Left ventricle myocardium inferior (tissue), 1 donor: ENCODE measurements at regions not wholly inside any gene's neighbourhood (a gene's known extent, or its start where the extent isn't known, plus 50 kb on each side); places are given as distances from the start of the nearest gene placed in this dataset.

ENCODE experiments used
- DNase-seq: peaks from one replicate; pipeline ENCODE4 v3.0.0-alpha.2; 2020
- H3K27ac ChIP-seq: fragments of 200-600 bp; replicated peaks from 2 replicates; pipeline ENCODE4 v1.8.0; 2021
- H3K27me3 ChIP-seq: fragments of 200-600 bp; 2 replicates; pipeline ENCODE4 v1.8.0; 2021; ENCODE audit warnings: low read depth
- H3K36me3 ChIP-seq: fragments of 200-600 bp; 2 replicates; pipeline ENCODE4 v1.8.0; 2021
- H3K4me1 ChIP-seq: fragments of 200-600 bp; 2 replicates; pipeline ENCODE4 v1.8.0; 2021
- H3K4me3 ChIP-seq: fragments of 200-600 bp; 2 replicates; pipeline ENCODE4 v1.8.0; 2021; ENCODE audit warnings: mild to moderate bottlenecking, moderate library complexity
- H3K9me3 ChIP-seq: fragments of 200-600 bp; replicated peaks from 2 replicates; pipeline ENCODE4 v1.8.0; 2021
- intact Hi-C: fragments of 100-400 bp; cut with micrococcal nuclease; formaldehyde crosslinking; loops from one replicate; pipeline ENCODE4 v1.11.0; 2022
- TF ChIP-seq, protein P1 (sequence below): fragments of 200-600 bp; IDR thresholded peaks from 2 replicates; pipeline ENCODE4 v1.8.0; 2021; ENCODE audit warnings: antibody characterized with exemption, mild to moderate bottlenecking, borderline replicate concordance
- donor health status: DM: no; HTN: yes; CAD: no; lungs with severe emphysema.

DNA sequence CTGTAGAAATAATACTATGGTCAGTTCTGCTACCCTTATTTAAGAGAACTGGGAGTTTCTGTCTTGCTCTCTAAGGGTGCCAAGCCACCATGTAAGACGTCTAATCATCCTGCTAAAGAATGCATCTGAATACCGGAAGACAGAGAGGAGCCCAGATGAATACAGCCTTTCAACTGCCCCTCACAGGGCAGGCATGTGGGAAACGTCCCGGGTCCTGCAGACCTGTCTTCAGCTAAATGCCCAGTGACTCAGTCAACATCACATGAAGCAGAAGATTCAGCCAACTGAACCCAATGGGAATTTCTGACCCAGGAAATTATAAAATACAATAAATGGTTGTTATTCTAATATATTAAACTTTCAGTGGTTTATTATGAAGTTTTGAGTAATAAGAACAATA is 2141.0 kb upstream of the AGA start:
- Histone ChIP-seq H3K27me3 (no peaks in the 10 kb centered on the region), H3K27ac (no peak overlapping the region), H3K4me1 (no peaks in the 10 kb centered on the region), H3K4me3 (no peak overlapping the region), H3K36me3 (no peaks in the 10 kb centered on the region), H3K9me3 (peaks cover 24% of the 10 kb centered on the region)
- intact Hi-C loops, result no loop called here
- TF ChIP-seq, protein P1, sequence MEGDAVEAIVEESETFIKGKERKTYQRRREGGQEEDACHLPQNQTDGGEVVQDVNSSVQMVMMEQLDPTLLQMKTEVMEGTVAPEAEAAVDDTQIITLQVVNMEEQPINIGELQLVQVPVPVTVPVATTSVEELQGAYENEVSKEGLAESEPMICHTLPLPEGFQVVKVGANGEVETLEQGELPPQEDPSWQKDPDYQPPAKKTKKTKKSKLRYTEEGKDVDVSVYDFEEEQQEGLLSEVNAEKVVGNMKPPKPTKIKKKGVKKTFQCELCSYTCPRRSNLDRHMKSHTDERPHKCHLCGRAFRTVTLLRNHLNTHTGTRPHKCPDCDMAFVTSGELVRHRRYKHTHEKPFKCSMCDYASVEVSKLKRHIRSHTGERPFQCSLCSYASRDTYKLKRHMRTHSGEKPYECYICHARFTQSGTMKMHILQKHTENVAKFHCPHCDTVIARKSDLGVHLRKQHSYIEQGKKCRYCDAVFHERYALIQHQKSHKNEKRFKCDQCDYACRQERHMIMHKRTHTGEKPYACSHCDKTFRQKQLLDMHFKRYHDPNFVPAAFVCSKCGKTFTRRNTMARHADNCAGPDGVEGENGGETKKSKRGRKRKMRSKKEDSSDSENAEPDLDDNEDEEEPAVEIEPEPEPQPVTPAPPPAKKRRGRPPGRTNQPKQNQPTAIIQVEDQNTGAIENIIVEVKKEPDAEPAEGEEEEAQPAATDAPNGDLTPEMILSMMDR, result no peak
- DNase-seq, result no peak

DNA sequence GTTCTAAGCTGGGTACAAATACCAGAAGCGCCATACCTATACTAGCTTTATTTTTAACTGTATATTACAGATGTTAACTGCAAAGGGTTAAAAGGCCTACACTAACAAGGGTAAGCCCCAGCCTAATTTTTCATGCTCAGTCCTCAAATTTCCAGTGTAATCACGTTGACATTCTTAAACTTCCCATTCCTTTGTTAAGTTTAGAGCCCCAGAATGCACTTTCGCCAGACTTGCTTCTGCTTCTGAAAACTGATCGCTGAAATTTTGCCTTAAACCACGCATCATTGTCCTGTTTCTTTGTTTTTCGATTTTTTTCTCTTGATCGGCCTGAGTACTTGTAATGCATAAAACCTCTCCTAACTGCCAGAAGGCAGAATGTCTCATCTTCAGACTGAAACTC is 2141.9 kb upstream of the AGA start:
- intact Hi-C loops, result no loop called here

DNA sequence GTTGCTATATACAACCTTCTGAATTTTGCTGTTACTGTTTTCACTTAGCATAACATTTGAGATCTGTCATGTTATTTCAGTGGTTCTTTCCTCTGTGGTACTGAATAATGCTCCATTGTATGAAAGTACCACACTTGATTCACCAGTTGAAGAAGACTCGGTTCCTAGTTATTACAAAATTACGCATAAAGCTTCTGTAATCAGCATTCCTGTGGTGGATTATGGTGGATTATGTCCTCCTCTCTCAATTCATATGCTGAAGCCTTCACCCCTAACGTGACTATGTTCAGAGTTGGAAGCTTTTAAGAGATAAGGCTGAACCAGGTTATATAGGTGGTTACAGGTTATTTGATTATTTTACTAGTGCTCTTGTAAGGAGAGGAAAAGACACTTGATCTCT is 2143.5 kb upstream of the AGA start:
- TF ChIP-seq, protein P1, result no peak
- H3K27me3 ChIP-seq, result no peaks in the 10 kb centered on the region
- H3K27ac ChIP-seq, result no peak overlapping the region
- intact Hi-C loops, result no loop called here
- DNase-seq, result no peak
- no peaks in the 10 kb centered on the region for H3K4me1 ChIP-seq
- no peak overlapping the region for H3K4me3 ChIP-seq
- peaks cover under 1% of the 10 kb centered on the region for H3K9me3 ChIP-seq
- no peaks in the 10 kb centered on the region for H3K36me3 ChIP-seq

More for the DNA sequence above, 2141.9 kb upstream of the AGA start:
- no peak overlapping the region for H3K27ac ChIP-seq
- peaks cover 17% of the 10 kb centered on the region for H3K9me3 ChIP-seq
- no peaks in the 10 kb centered on the region for H3K4me1 ChIP-seq
- no peak for DNase-seq
- H3K27me3 ChIP-seq, result no peaks in the 10 kb centered on the region
- no peak overlapping the region for H3K4me3 ChIP-seq
- TF ChIP-seq, protein P1, result no peak
- no peaks in the 10 kb centered on the region for H3K36me3 ChIP-seq

DNA sequence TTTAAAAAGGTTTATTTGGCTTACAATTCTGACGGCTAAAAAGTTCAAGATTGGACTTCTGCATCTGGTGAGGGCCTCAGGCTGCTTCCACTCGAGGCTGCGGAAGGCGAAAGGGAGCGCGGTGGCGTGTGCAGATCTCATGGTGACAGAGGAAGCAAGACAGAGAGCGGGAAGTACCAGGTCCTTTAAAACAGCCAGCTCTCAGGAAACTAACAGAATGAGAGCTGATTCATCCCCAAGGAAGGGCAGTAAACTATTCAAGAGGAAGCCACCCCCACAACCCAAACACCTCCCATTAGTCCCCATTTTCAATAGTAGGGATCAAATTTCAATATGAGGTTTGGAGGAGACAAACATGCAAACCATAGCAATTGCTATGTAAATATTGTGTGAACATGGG is 2144.2 kb upstream of the AGA start:
- Histone ChIP-seq H3K27ac (no peak overlapping the region), H3K9me3 (peaks cover 4% of the 10 kb centered on the region), H3K27me3 (no peaks in the 10 kb centered on the region), H3K4me3 (no peak overlapping the region), H3K36me3 (no peaks in the 10 kb centered on the region), H3K4me1 (no peaks in the 10 kb centered on the region)
- TF ChIP-seq, protein P1, result no peak
- intact Hi-C loops, result no loop called here
- no peak for DNase-seq

DNA sequence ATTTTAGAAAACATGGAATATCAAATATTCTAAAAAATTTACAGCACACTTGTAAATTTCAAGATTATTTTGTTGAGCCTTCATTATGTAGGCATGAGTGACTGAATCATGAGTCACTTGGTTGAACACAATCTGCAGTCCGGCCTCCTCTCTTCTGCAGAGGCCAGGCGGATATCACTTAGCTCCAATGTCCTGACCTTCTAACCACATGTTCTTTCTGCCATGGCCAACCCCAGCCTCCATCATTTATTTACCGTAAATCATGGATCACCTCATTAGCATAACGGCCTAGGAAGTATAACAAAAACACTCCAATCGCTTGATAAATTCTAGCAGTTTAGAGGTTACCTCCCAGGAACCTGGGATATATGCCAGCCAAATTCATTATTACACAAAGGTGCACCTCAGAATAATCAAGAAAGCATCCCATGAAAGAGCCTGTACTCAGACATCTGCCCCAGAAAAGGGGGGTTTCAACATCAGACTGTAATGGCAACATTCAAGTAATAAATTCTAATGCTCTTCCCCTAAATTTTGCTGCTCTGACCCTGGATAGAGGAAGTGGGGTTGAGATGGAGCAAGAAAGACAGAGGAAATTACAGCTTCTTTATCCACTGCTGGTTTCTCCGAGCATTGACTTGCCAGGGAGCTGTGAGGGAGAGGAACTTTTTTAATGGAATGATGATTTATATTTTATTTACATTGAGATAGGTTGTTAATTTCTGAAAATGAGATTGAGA is 2153.6 kb upstream of the AGA start:
- no peaks in the 10 kb centered on the region for H3K27me3 ChIP-seq
- H3K4me3 ChIP-seq, result no peak overlapping the region
- peaks cover 12% of the 10 kb centered on the region for H3K9me3 ChIP-seq
- TF ChIP-seq, protein P1, result no peak
- no peaks in the 10 kb centered on the region for H3K36me3 ChIP-seq
- DNase-seq, result no peak
- intact Hi-C loops, result no loop called here
- no peaks in the 10 kb centered on the region for H3K4me1 ChIP-seq
- H3K27ac ChIP-seq, result no peak overlapping the region
